Progenitor cell of endocrine pancreas (in vitro differentiated cells): ENCODE measurements at regions not wholly inside any gene's neighbourhood (a gene's known extent, or its start where the extent isn't known, plus 50 kb on each side); places are given as distances from the start of the nearest gene placed in this dataset.

Experiments used
- DNase-seq: peaks from one replicate; pipeline ENCODE4 v3.0.0; 2021; ENCODE audit warnings: low spot score; ENCODE audit not compliant: unreplicated experiment
- H3K27ac Mint-ChIP-seq: 2 replicates; pipeline ENCODE4 v1.8.0; 2021; ENCODE audit warnings: mild to moderate bottlenecking, moderate library complexity, mixed read lengths
- H3K27me3 Mint-ChIP-seq: 2 replicates; pipeline ENCODE4 v1.8.0; 2021; ENCODE audit warnings: mixed read lengths
- H3K36me3 Mint-ChIP-seq: 2 replicates; pipeline ENCODE4 v1.8.0; 2022; ENCODE audit warnings: mixed read lengths; ENCODE audit not compliant: insufficient read depth
- H3K4me1 Mint-ChIP-seq: 2 replicates; pipeline ENCODE4 v1.8.0; 2021; ENCODE audit warnings: low read depth, mixed read lengths
- H3K4me3 Mint-ChIP-seq: 2 replicates; pipeline ENCODE4 v1.8.0; 2021; ENCODE audit warnings: low read depth, mild to moderate bottlenecking, moderate library complexity, mixed read lengths
- H3K9me3 Mint-ChIP-seq: 2 replicates; pipeline ENCODE4 v1.8.0; 2021; ENCODE audit warnings: low read depth, mixed read lengths
- CTCF ChIP-seq: fragments of 200-600 bp; sonication (generic); IDR thresholded peaks from one replicate; pipeline ENCODE4 v1.5.0; 2021; ENCODE audit warnings: antibody characterized with exemption, mild to moderate bottlenecking; ENCODE audit not compliant: unreplicated experiment

DNA sequence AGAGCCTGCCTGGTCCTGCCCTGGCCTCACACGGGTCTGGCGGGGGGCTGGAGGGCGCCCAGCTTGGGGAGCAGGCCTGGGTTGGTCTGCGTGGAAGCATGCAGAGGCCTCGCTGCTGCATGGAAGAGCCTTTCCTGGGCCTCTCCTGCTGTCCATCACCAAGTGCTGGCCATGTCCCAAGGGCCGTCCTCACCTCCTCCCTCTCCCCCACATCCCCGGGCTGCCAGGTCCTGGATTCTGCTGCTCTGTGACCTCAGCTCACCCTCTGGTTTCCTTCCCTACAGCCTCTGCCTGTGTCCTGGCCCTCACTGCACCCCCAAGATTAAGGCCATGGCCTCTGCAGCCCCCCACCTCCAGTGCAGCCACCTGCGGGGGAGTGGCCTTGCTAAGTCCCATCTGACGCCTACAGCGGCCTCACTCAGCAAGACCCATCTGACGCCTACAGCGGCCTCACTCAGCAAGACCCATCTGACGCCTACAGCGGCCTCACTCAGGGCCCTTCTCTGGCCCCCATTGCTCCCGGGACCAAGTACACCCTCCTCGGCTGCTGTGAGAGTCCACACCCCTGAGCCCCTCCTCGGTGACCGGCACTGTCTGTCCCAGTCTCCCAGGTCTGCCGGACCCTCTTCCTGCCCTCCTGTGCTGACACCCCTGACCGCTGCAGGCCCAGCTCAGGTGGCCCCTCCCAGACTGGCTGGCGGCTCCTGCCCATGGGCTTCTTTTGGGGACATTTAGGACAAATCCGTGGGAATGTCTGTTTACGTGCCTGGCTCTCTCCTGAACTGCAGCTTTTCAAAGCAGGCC is 119.5 kb upstream of the B3GAT1 start:
- no peak for TF ChIP-seq CTCF
- no peak for DNase-seq
- Mint-ChIP-seq H3K4me1 (no peaks in the 10 kb centered on the region), H3K4me3 (no peak overlapping the region), H3K27ac (no peak overlapping the region), H3K9me3 (no peaks in the 10 kb centered on the region), H3K27me3 (peaks cover 24% of the 10 kb centered on the region), H3K36me3 (no peaks in the 10 kb centered on the region)

- Mint-ChIP-seq H3K27ac (no peak overlapping the region), H3K4me3 (no peak overlapping the region), H3K36me3 (no peaks in the 10 kb centered on the region), H3K9me3 (no peaks in the 10 kb centered on the region), H3K4me1 (no peaks in the 10 kb centered on the region), H3K27me3 (peaks cover 24% of the 10 kb centered on the region)
- TF ChIP-seq CTCF: no peak
- DNase-seq: no peak
These were observed 118.7 kb upstream of the B3GAT1 start for GRCh38 chr11:134530636-134531326.

- Mint-ChIP-seq H3K9me3 (no peaks in the 10 kb centered on the region), H3K27ac (no peak overlapping the region), H3K36me3 (no peaks in the 10 kb centered on the region), H3K4me1 (no peaks in the 10 kb centered on the region), H3K27me3 (peaks cover 19% of the 10 kb centered on the region), H3K4me3 (no peak overlapping the region)
- DNase-seq: no peak
- no peak for TF ChIP-seq CTCF
These were observed 117.4 kb upstream of the B3GAT1 start for GRCh38 chr11:134529212-134530096.

DNA sequence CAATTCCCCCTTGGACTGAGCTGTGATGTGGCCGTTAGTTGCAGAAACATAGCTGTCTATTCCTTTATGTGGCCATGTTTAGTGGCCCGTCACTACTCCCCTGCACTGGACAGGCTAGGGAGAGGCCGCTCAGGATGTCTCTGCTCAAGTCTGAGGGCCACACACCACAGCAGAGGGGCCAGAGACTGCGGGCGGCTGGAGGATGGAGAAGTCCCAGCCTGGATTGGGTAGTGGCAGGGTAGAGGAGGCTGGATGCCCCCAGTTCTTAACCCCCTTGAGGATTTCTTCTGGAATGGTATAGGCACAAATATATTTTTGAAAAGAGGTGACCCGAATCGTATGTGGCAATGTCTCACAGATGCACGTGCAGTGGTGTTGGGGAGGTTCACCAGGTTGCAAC is 116.4 kb upstream of the B3GAT1 start:
- Mint-ChIP-seq H3K4me3 (no peak overlapping the region), H3K36me3 (no peaks in the 10 kb centered on the region), H3K4me1 (no peaks in the 10 kb centered on the region), H3K9me3 (no peaks in the 10 kb centered on the region), H3K27me3 (peaks cover 14% of the 10 kb centered on the region), H3K27ac (no peak overlapping the region)
- DNase-seq: no peak
- no peak for TF ChIP-seq CTCF
